Right lobe of liver (tissue), 4 donors: ENCODE measurements at regions not wholly inside any gene's neighbourhood (a gene's known extent, or its start where the extent isn't known, plus 50 kb on each side); places are given as distances from the start of the nearest gene placed in this dataset.

Source experiments
- POLR2A ChIP-seq: fragments of 450-650 bp; IDR thresholded peaks from one replicate; pipeline ENCODE4 v1.6.1; 2017; ENCODE audit warnings: antibody characterized with exemption, mild to moderate bottlenecking
- TF ChIP-seq, protein P1 (sequence below), 4 donors: fragments of 200-600 bp in 3 of 4; fragments of 450-650 bp in 1 of 4; IDR thresholded peaks; one replicate each; pipeline versions ENCODE4 v1.5.1 to v1.8.0; 2016 to 2022; ENCODE audit warnings: antibody characterized with exemption in 4 of 4, mild to moderate bottlenecking in 2 of 4
- donor health status: DM: no; HTN: no; CAD: no.
- donor health status: DM: no; HTN: no; CAD: no.
- donor health status: DM: no; HTN: yes; CAD: no.

GRCh38 chr4:157887316-157887715 is 285.5 kb downstream of the GASK1B start:
- TF ChIP-seq, protein P1, sequence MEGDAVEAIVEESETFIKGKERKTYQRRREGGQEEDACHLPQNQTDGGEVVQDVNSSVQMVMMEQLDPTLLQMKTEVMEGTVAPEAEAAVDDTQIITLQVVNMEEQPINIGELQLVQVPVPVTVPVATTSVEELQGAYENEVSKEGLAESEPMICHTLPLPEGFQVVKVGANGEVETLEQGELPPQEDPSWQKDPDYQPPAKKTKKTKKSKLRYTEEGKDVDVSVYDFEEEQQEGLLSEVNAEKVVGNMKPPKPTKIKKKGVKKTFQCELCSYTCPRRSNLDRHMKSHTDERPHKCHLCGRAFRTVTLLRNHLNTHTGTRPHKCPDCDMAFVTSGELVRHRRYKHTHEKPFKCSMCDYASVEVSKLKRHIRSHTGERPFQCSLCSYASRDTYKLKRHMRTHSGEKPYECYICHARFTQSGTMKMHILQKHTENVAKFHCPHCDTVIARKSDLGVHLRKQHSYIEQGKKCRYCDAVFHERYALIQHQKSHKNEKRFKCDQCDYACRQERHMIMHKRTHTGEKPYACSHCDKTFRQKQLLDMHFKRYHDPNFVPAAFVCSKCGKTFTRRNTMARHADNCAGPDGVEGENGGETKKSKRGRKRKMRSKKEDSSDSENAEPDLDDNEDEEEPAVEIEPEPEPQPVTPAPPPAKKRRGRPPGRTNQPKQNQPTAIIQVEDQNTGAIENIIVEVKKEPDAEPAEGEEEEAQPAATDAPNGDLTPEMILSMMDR (IDR thresholded peaks at IDR 0.05) = no peak
- no peak for TF ChIP-seq POLR2A
